ENCODE measurements at regions not wholly inside any gene's neighbourhood (a gene's known extent, or its start where the extent isn't known, plus 50 kb on each side); places are given as distances from the start of the nearest gene placed in this dataset.

DNA sequence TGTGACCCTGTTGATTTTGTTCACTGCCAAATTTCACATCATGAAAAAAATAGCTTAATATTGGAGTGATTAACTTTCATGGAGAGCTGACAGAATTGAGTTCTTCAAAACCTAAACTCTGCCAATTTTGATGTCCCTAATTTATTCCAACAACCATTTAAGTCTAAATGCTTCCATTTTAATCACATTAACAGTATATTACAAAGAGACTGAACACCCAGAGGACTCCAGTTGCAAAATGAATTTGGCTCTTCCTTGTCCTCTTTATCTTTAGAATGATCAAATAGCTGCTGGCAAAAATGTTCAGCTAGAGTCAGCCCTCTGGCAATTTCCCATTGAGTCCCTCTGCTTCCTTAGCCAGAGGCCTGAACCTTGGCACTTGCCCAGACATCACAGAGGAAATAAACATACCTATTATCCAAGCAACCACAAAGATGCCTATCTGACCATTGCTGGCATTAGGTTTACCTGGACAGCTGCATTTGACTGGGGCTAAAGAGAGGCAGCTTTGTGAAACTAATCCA is 299.0 kb upstream of the STXBP5 start:
- Histone ChIP-seq H3K4me1 (ENCODE audit: control insufficient read depth, extremely low read depth, insufficient read depth, low read length) (peaks cover 4% of the 10 kb centered on the region), H3K9ac (ENCODE audit: insufficient read depth, low read length) (no peak overlapping the region), H3K27me3 (ENCODE audit: control insufficient read depth, insufficient read depth, low read length) (no peaks in the 10 kb centered on the region), H3K79me2 (ENCODE audit: control insufficient read depth, insufficient read depth, low read length) (no peaks in the 10 kb centered on the region), H4K20me1 (ENCODE audit: control insufficient read depth, extremely low read depth, insufficient read depth, low read length) (no peaks in the 10 kb centered on the region), H3K4me3 (replicated peaks in 1 of 4; ENCODE audit: control extremely low read depth in 1 of 4, insufficient read depth in 1 of 4, low read depth in 3 of 4, low read length in 4 of 4) (no peak overlapping the region), H2AFZ (ENCODE audit: low read length) (no peak overlapping the region), H3K9me3 (ENCODE audit: control insufficient read depth, insufficient read depth, low read depth, low read length) (no peaks in the 10 kb centered on the region), H3K27ac (ENCODE audit: insufficient read depth, low read length) (no peak overlapping the region), H3K36me3 (ENCODE audit: control insufficient read depth, insufficient read depth, low read length) (no peaks in the 10 kb centered on the region), H3K4me2 (ENCODE audit: extremely low read depth, insufficient read depth, low read length) (no peak overlapping the region)
- peak; percentile 71 to 82 for DNase-seq (ENCODE audit: low read depth in 2 of 2)
- TF ChIP-seq EZH2 (IDR thresholded peaks at IDR 0.05; ENCODE audit: low read length, missing control alignments), result no peak

DNA sequence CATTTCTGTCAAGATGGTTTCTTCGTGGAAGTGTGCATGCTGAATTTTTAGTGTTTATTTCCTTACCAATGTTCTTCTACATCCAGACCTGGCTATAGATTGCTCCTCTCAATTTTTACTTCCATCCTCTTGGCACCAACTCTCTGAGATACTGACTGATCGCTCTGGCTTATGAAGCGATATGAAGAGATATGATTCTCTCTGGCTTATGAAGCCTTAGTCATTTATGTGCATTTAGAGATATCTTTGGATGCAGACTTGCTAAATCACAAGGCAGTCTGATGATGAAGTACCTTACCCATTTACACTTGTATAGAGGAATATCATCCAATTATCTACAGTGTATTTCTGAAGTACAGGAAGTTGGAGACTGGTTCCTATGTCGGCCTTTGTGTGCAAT is 295.4 kb upstream of the STXBP5 start:
- no peak overlapping the region for H2AFZ ChIP-seq (ENCODE audit: low read length)
- H3K36me3 ChIP-seq (ENCODE audit: control insufficient read depth, insufficient read depth, low read length), result no peaks in the 10 kb centered on the region
- no peaks in the 10 kb centered on the region for H4K20me1 ChIP-seq (ENCODE audit: control insufficient read depth, extremely low read depth, insufficient read depth, low read length)
- no peak overlapping the region for H3K9ac ChIP-seq (ENCODE audit: insufficient read depth, low read length)
- DNase-seq (ENCODE audit: low read depth in 2 of 2), result no peak
- no peak for TF ChIP-seq EZH2 (IDR thresholded peaks at IDR 0.05; ENCODE audit: low read length, missing control alignments)
- TF ChIP-seq CTCF (conservative IDR thresholded peaks at IDR 0.05 in 1 of 2, IDR thresholded peaks at IDR 0.05 in 1 of 2; ENCODE audit: low read depth in 1 of 2, low read length in 2 of 2), result no peak
- peaks cover 2% of the 10 kb centered on the region for H3K79me2 ChIP-seq (ENCODE audit: control insufficient read depth, insufficient read depth, low read length)
- H3K4me3 ChIP-seq (replicated peaks in 1 of 4; ENCODE audit: control extremely low read depth in 1 of 4, insufficient read depth in 1 of 4, low read depth in 3 of 4, low read length in 4 of 4), result no peak overlapping the region
- no peaks in the 10 kb centered on the region for H3K27me3 ChIP-seq (ENCODE audit: control insufficient read depth, insufficient read depth, low read length)
- H3K27ac ChIP-seq (ENCODE audit: insufficient read depth, low read length), result no peak overlapping the region
- no peaks in the 10 kb centered on the region for H3K9me3 ChIP-seq (ENCODE audit: control insufficient read depth, insufficient read depth, low read depth, low read length)
- H3K4me1 ChIP-seq (ENCODE audit: control insufficient read depth, extremely low read depth, insufficient read depth, low read length), result peaks cover 12% of the 10 kb centered on the region
- H3K4me2 ChIP-seq (ENCODE audit: extremely low read depth, insufficient read depth, low read length), result no peak overlapping the region

- H3K4me2 ChIP-seq (ENCODE audit: extremely low read depth, insufficient read depth, low read length), result no peak overlapping the region
- H2AFZ ChIP-seq (ENCODE audit: low read length), result no peak overlapping the region
- H3K27me3 ChIP-seq (ENCODE audit: control insufficient read depth, insufficient read depth, low read length), result no peaks in the 10 kb centered on the region
- H3K9me3 ChIP-seq (ENCODE audit: control insufficient read depth, insufficient read depth, low read depth, low read length), result no peaks in the 10 kb centered on the region
- no peaks in the 10 kb centered on the region for H4K20me1 ChIP-seq (ENCODE audit: control insufficient read depth, extremely low read depth, insufficient read depth, low read length)
- H3K9ac ChIP-seq (ENCODE audit: insufficient read depth, low read length), result no peak overlapping the region
- no peak overlapping the region for H3K27ac ChIP-seq (ENCODE audit: insufficient read depth, low read length)
- no peak overlapping the region for H3K4me3 ChIP-seq (replicated peaks in 1 of 4; ENCODE audit: control extremely low read depth in 1 of 4, insufficient read depth in 1 of 4, low read depth in 3 of 4, low read length in 4 of 4)
- no peaks in the 10 kb centered on the region for H3K36me3 ChIP-seq (ENCODE audit: control insufficient read depth, insufficient read depth, low read length)
- H3K79me2 ChIP-seq (ENCODE audit: control insufficient read depth, insufficient read depth, low read length), result peaks cover 2% of the 10 kb centered on the region
- TF ChIP-seq CTCF (conservative IDR thresholded peaks at IDR 0.05 in 1 of 2, IDR thresholded peaks at IDR 0.05 in 1 of 2; ENCODE audit: low read depth in 1 of 2, low read length in 2 of 2), result no peak
- no peak for TF ChIP-seq EZH2 (IDR thresholded peaks at IDR 0.05; ENCODE audit: low read length, missing control alignments)
- no peak for DNase-seq (ENCODE audit: low read depth in 2 of 2)
- peaks cover 16% of the 10 kb centered on the region for H3K4me1 ChIP-seq (ENCODE audit: control insufficient read depth, extremely low read depth, insufficient read depth, low read length)
Measured at GRCh38 chr6:146909376-146909775, 294.8 kb upstream of the STXBP5 start.
